ENCODE measurements at regions not wholly inside any gene's neighbourhood (a gene's known extent, or its start where the extent isn't known, plus 50 kb on each side); places are given as distances from the start of the nearest gene placed in this dataset.

- Histone ChIP-seq H3K9me3 (ENCODE audit: control insufficient read depth, insufficient read depth, low read depth, low read length) (no peaks in the 10 kb centered on the region), H3K36me3 (ENCODE audit: control insufficient read depth in 2 of 2, insufficient read depth in 1 of 2, low read length in 2 of 2) (no peaks in the 10 kb centered on the region), H3K27ac (ENCODE audit: extremely low read depth, low read depth, low read length) (no peak overlapping the region), H3K4me3 (ENCODE audit: low read depth, low read length) (no peak overlapping the region), H3K4me1 (ENCODE audit: control insufficient read depth, insufficient read depth, low read length) (peaks cover 6% of the 10 kb centered on the region)
- POLR2A ChIA-PET = no interaction called here
- CTCF ChIA-PET = no interaction called here
- TF ChIP-seq SCRT1 (tag by site-specific recombination; IDR thresholded peaks at IDR 0.05; ENCODE audit: borderline replicate concordance) (no peak), ZFP41 (tag by site-specific recombination; IDR thresholded peaks at IDR 0.05; ENCODE audit: borderline replicate concordance) (no peak), ZNF184 (tag by site-specific recombination; IDR thresholded peaks at IDR 0.05) (no peak), ATF2 (tag by site-specific recombination; IDR thresholded peaks at IDR 0.05; ENCODE audit: low read depth) (peak; percentile 54; the same call in 1 of the 2 replicates), KLF7 (tag by site-specific recombination; IDR thresholded peaks at IDR 0.05; ENCODE audit: borderline replicate concordance) (no peak), ZNF132 (tag by site-specific recombination; IDR thresholded peaks at IDR 0.05; ENCODE audit: borderline replicate concordance) (no peak), ZNF211 (tag by site-specific recombination; IDR thresholded peaks at IDR 0.05; ENCODE audit: low read depth) (no peak), KLF10 (tag by site-specific recombination; IDR thresholded peaks at IDR 0.05) (no peak), ZNF510 (tag by site-specific recombination; IDR thresholded peaks at IDR 0.05; ENCODE audit: insufficient replicate concordance) (no peak), ZNF792 (tag by site-specific recombination; IDR thresholded peaks at IDR 0.05) (no peak), ZBTB48 (tag by site-specific recombination; IDR thresholded peaks at IDR 0.05) (no peak), ZNF768 (tag by site-specific recombination; IDR thresholded peaks at IDR 0.05) (no peak), ZNF138 (tag by site-specific recombination; IDR thresholded peaks at IDR 0.05; ENCODE audit: borderline replicate concordance) (no peak), ZNF747 (tag by site-specific recombination; IDR thresholded peaks at IDR 0.05) (no peak), ZNF133 (tag by site-specific recombination; IDR thresholded peaks at IDR 0.05) (0 out of 2 replicates have a peak, but pooled peaks have one; percentile 26), ZNF280C (tag by site-specific recombination; IDR thresholded peaks at IDR 0.05) (no peak), ZNF518A (tag by site-specific recombination; conservative IDR thresholded peaks at IDR 0.05; ENCODE audit: low read depth) (peak; percentile 43; the same call in 1 of the 2 replicates), SCRT2 (tag by site-specific recombination; IDR thresholded peaks at IDR 0.05) (no peak), ZNF335 (tag by site-specific recombination; conservative IDR thresholded peaks at IDR 0.05) (peak; percentile 25; the same call in 1 of the 2 replicates), KLF8 (tag by site-specific recombination; IDR thresholded peaks at IDR 0.05) (no peak), ZNF366 (tag by site-specific recombination; conservative IDR thresholded peaks at IDR 0.05) (no peak), ZNF398 (tag by site-specific recombination; IDR thresholded peaks at IDR 0.05) (0 out of 2 replicates have a peak, but pooled peaks have one; percentile 29), RBAK (tag by site-specific recombination; IDR thresholded peaks at IDR 0.05) (no peak), ZNF146 (tag by site-specific recombination; IDR thresholded peaks at IDR 0.05) (no peak), ZNF629 (tag by site-specific recombination; IDR thresholded peaks at IDR 0.05) (peak; percentile 57), PRDM6 (tag by site-specific recombination; IDR thresholded peaks at IDR 0.05) (no peak)
These were observed 267.3 kb upstream of the ADAMTS9 start for GRCh38 chr3:64954995-64955636.

Data from HEK293 (cell line).